HG02870 (cell line): ENCODE measurements at regions not wholly inside any gene's neighbourhood (a gene's known extent, or its start where the extent isn't known, plus 50 kb on each side); places are given as distances from the start of the nearest gene placed in this dataset.

Experiments used
- ATAC-seq: cut with Tn5 transposase; IDR thresholded peaks from one replicate; pipeline ENCODE4 v1.9.1; 2021; ENCODE audit warnings: mild to moderate bottlenecking, moderate library complexity; ENCODE audit not compliant: unreplicated experiment

DNA sequence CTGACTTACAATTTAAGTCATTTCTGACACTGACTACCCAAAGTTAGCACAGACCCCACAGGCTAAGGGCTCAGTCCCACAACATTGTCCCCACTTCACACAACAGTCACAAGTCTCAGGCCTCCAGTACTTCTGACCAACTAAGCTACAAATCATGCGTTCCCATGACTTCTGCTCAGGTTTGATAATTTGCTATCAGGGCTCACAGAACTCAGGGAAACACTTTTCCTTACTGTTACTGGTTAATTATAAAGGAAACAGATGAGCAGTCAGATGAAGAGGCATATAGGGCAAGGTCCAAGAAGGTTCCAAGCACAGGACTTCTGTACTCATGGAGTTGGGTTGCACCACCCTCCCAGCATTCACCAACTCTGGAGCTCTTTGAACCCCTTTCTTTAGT is 151.2 kb upstream of the TNR start:
- no peak for ATAC-seq

DNA sequence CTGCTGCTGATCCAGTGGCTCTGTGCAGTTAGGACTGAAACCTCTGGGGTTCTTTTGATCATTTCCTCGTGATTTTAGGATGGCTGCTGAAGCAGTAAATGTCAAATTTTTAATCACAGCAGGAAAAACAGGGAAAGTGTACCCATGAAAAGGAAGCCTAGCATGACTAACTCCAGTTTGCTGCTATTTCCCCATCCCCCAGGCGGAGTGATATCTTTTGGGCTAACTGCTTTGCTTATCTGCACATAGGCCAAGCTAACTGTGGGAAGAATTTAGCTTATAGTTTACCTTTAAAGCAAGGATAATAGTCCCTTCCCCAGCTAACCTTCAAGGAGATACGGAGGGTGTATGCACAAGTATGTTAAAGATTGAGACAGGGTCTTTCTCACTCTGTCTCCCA is 149.8 kb upstream of the TNR start:
- ATAC-seq: no peak

DNA sequence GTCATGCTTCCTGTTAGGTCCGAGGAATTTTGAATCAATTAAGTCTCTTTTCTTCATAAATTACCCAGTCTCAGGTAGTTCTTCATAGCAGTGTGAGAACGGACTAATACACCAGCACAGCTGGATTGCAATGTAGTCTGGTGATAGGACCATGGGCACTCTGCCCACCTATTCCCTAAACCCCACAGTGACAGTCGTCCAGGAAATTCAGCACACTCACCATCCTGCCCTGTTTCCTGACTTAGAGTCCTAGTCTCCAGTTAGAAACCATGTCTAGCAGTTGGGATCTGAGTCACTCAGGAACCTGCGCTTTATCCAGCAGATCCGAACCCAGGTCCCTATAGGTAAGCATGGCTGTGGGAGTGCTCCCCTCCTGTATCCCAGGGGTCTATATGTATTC is 149.3 kb upstream of the TNR start:
- no peak for ATAC-seq

DNA sequence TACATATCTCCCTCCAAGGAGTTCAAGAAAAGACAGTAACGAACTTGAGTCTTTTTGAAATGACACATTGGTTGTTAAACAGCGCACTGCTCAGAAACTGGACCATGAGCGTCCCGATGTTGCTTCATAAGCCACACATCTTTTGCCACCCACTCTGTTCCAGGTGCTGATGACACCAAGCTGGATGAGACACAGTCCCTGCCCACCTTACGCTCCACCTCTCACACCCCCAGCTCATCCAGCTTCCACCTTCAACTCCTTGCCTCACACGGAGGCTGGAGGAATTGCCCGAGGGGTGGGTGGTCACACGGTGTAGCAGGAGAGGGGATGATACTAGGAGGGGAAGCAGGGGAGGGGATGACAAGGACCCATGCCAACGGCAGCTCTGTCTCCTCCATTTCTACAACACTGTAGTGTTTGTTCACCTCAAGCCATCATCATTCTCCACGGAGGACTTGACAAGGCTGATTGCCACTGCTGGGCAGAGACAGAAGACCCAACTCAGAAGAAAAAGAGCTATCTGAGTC is 148.5 kb upstream of the TNR start:
- ATAC-seq: no peak

DNA sequence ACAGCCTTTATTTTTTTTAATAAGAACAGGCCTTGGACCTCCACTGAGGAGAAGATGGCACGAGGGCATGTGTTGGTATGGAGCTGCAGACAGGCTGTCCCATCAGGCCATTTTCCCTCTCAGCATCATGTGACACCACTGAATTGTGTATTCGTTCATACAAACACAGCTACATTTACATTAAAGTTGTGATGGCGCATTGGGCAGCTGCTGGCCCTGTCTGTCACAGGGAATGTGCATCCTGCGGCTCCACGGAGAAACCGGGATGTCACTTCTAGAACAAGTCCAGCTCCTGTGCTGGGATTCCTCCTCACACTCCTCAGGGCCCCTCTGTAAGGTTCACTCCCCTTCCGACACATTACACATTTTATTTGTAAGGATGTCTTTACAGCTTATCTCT is 147.6 kb upstream of the TNR start:
- ATAC-seq: no peak

DNA sequence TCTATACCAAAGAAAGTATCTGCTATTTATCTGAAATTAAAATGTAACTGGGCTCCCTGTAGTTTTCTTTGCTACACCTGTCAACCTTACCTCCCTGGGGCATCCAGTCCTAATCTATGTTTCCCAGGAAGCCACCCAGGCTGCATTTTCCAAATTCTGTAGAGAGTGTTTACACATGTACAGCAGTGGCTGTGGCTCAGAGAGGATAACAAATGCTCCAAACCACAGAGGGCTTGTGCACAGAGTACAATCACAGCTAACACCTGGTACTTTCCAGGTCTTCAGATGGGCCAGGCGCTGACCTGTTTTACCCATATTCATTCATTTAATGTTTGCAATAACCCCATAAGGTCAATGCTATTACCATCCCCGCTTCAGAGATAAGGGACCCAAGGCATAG is 146.5 kb upstream of the TNR start:
- ATAC-seq: no peak

DNA sequence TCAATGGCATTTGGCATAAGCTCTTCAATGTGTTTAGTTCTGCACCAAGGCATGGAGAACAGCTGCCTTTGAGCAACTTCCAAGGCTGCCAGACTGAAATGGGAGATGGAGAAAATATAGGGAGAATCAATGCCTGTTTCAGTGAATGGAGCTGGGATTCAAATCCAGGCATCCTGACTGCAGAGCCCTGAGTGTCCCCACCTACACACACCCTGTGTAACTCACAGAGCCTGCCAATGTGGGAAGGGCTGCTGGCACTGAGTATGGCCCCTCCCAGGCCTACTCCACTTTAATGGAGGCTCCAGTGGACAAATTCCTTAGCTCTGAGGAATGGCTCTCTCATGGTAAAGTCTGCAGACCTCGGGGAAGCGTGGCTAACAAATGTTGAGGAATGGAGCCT is 145.6 kb upstream of the TNR start:
- ATAC-seq: no peak

DNA sequence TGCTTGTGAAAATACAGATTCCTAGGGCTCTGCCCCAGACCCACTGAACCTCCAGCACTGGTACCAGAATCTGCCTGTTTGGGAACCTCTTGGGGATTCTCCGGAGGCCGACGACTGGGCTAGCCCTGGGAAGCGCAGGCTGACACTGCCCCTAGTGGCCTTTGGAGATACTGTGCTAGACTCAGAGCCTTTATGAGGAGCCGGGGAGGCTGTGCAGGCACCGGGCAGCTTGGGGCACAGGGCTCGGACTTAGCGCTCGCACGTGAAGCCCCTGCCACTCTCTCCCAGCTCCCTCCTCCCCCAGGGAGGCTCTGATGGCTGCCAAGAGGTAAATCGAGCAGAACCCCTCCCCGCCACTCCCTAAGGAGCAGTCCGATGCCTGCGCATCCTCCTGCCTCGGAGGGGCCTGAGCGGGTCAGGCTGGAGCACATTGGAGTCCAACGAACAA is 144.6 kb upstream of the TNR start:
- ATAC-seq: no peak

DNA sequence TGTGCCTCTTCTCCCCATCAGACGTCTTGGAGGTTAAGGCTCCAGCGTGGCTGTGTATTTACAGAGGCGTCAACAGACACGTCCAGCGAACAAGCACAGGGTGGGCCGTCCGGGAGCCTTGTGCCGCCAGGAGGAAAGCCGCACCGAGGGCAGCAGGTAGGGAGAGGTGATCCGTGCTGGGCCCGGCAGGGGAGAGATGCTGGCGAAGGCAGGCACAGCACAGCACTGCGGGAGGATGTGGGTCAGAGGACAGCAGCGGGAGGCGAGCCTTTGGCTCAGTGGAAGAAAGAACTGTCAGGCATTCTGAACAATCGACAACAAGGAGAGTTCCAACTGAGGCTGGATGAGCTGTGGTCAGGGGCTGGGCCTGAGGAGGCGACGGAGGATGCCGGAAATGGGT is 144.1 kb upstream of the TNR start:
- no peak for ATAC-seq

DNA sequence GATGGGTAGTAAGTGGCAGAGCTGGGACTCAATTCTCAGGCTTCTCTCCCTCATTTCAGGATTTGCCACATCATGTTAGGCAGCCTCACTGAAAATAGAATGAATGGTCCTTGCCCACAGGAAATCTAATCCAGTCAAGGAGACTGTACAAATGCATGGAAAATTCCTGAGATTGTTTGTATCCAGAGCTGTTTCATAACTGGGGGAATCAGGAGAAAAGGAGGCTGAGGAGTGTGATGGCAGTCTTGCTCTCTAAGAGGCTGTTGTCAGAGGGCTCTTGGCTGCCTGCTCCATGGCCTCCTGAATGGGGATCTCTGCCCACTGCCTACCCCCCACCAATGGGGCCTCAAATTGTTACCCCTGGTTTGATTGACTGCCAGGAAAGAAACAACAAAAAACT is 141.9 kb upstream of the TNR start:
- ATAC-seq: no peak

DNA sequence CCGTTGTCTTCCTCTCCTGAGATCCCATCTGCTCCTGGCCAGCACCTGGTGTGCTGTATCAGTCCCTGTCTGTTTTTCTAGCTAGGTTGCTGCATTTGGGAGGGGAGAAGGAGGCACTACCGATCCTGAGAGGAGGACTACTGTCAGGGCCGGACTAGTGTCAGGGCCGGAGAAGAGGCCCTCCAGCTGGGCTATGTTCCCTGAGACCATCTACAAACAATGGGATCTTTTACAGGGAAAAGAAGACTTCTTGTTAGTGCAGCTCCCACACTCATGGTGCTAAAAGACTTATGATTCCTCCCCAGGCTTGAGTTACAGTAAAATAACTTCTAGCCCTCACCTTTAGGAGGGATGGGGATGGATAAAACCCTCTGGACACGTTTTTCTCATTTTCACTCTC is 141.0 kb upstream of the TNR start:
- ATAC-seq: no peak

DNA sequence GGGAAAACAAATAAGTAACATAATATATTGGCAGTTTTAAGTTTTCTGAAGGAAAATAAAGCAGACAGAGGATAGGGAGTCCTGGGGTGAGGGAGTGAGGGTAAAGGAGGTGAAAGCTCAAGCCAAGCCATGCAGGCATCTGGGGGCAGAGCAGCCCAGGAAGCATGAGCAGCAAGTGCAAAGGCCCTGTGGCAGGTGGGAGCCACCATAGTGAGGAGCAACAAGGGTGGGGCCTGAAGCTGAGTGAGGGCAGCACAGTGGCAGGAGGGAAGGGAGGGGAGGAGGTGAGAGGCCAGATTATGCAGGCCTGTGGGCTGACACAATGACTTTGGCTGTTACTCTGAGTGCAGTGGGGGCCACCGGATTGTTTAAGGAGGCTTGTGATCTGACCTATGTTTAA is 138.8 kb upstream of the TNR start:
- no peak for ATAC-seq

DNA sequence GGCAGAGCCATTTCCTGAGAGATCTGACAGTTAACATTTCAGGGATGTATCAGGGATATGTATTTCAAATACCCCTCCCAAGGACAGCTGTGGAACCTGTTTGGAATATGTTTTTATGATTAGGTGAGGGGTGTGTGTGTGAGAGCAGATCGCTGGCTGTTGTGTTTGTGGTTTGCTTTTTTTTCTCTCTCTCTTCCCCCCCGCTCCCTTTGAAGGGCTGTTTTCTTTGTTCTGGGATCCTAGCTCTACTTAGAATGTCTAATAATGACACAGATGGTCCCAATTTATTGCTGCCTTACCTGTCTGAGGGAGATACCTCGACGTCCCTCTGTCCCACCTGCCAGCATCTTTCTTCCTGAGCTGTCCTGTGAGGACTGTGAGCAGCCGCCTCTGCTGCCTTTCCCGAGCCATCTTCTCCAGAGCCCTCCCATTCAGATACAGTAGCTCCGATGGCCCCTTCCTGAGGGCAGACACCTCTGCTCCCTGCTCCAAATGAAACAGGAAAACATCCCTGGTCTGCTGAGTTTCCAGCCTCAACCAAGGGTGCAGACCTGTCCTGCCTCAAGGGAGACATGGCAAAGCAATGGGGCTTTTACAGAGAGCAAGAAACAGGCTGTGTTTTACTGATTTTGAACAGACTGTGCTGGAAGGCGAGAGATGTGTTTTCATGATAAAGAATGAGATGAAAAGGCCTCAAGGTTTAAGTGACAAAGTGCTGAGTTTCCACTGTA is 138.0 kb upstream of the TNR start:
- no peak for ATAC-seq

DNA sequence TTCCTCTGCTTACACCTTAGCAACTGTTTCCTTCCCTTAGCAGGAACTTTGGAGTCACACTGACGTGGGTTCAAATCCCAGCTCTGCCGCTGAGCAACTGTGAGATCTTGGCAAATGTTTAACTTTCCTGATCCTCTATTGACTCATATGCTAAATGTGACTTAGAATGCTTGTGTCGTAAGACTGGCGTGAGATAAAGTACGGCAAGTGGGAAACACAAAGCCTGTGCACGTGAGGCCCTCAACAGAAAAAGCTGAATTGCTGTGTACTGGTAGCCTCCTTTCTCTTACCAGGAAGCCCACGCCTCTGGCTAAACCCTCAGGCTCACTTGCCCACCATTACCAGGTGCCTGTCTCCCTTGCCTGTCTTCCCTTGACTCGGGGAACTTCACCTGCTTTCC is 135.4 kb upstream of the TNR start:
- ATAC-seq: no peak

DNA sequence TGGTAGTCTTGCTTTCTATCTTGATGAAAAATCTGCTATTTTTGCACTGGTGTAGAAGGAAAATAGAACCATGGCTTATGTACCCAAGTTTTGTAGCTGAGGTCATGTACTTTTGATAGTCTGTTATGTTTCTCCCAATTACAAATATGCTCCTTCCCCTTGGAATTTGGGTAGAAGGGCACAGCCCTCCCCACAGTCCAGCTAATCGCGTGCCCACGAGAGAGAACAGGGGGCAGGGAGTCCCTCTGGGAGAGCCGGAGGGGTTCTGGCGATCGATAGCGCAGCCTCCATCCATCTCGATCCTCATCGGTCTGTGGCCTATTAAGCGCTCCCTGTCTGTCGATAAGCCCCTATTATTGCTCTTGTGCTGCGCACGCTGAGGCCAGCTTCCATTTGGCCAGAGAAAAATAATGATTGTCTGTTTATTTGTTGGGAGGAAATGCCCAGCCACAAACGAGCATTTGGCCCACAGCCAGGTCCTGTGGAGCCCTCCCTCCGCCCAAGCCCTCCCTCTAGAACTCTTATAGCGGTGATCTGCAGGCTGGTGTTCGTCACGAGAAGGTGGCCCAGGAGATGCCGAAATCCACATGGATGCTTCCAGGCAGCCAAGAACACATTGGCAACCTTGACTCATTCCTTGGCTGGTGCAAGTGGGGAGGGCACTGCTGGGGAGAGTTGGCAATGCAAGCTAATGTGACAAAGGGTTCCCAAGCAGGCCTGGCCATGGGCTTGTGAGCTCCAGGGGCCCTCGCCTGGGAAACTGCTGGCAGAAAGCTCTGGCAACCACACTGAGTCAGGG is 134.7 kb upstream of the TNR start:
- no peak for ATAC-seq

DNA sequence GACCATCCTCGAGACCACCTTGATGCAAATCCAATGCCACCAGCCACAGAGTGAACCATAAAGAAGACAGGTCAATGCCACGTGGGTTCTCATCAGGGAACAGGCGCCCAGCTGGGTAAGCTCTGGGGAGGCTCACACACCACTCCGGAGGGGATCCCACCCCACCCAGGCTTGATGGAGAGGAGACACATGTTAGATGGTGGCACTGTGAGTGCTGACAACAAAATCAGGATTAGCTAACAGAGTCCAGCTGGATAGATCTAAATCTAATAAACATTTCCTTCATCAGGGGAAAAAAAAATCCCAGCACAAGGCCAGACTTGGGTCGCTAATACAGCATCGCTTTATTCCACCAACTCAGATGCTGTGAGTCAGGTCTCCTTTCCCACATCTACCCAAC is 132.2 kb upstream of the TNR start:
- no peak for ATAC-seq

DNA sequence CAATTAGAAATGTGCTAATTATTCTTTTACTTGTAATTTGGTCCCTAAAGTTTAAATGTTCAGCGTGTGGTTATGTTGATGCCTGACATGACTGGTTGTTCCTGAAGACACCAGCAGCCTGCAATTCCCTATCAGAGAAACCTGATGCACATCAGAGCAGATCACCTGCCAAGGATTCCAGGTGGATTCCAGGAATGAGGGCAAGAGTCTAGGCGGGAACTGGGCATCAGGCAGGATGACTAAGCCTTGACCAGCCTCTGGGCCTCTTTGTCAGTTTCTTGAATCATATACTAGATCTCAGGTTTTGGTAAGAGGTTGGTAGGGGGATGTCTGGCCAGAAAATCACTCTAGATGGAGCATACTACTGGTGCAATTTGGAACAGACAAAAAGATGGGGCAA is 130.7 kb upstream of the TNR start:
- no peak for ATAC-seq

DNA sequence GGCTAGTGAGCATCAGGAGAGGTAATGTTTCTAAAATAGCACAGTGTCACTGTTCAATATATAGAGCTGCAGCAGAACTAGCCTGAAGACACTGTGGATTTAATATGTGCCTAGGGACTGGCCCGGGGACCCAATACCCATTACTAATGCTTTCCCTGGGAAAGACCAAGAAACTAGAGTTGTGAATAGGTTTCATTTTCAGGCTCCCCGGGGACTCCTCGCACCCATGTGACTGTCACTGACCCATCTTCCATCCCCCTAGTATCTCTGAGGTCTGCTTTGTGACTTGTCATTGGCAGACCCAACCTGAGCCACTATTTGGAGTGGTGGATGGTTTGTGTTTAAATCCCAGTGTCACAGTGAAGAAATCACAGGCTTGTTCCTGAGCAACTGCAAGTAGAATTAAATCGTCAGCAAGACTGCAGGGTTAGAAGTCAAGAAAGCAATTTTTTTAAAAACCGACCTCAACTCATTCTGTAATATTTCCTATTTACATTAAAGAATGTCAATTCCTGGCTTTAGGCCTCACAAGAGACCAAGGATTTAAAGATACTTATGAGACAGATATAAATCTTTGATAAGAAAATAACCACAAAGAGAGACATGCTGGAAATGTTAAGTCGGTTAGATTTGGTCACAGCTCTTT is 130.0 kb upstream of the TNR start:
- ATAC-seq: peak; percentile 71

DNA sequence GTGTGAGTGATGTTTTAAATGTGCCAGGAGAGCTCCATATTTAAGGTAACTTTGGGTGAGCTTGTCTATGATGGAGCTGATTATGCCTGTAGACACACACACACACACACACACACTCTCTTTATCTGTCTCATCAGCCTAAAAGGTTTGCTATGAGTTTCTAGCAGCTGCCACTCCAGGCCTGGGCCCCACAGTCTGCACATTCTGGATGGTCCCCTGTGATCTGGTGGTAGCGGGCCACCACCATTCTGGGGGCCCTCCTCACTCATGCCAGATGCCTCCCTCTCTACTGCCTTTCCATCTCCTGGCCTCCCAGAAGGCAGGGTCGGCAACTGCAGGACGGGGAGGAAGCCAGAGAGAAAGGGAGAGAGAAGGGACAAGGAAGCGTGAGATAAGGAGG is 129.2 kb upstream of the TNR start:
- ATAC-seq: no peak

DNA sequence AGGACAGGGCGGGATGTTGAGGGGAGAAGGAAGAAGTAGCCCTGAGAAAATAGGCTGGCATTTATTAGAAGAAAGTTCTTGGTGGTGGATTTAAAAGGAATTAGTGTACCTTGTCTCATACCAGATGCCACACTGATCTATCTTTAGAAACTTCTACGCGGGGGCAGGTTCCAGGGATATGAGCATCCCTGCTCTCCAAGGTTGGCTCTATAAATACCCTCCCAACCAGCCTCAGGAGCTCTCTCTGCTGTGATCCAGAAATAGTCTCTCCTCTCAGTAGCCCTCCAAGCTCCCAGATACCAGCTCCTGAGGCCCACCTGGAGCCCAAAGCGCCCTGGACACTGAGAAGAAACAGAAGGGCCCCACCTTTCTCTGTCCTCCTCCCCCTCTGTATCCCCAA is 128.3 kb upstream of the TNR start:
- no peak for ATAC-seq

DNA sequence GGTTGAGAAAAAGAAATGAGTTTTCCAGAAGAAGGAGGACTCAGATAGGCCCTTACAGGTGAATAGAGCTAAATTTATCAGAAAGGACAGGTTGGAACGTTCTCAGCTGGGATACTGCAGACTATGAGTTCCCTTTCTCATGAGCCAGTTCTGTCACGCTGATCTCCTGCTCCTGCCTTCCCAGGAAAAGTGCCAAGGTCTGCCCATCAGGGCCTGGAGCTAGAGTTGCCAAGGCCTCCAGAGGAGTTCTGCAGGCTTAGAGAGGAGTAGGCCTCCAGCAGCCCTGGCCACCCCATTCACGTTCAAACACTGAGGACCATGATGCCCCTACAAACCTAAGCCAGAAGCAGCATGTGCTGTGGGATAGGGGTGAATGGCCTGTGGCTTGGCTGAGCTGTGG is 126.8 kb upstream of the TNR start:
- no peak for ATAC-seq

DNA sequence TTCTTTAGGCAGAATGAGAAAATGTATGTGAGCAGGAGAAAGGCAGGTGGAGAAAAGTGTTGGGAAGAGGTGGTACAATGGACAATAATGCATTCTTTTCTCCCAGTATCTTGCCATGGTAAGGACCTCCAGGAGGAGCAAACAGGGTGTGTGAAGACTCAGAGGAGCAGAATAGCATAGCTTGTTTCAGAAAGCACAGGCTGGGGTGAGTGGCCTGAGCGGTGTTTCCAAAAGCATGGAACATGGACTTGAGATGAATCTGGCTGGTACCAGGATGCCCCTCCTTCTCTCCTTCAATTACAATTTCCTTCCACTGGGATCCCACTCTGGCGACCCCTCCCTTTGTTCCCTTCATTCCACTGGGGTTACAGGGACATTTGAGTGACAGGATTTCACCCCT is 123.4 kb upstream of the TNR start:
- ATAC-seq: no peak
